ENCODE measurements at regions not wholly inside any gene's neighbourhood (a gene's known extent, or its start where the extent isn't known, plus 50 kb on each side); places are given as distances from the start of the nearest gene placed in this dataset.

DNA sequence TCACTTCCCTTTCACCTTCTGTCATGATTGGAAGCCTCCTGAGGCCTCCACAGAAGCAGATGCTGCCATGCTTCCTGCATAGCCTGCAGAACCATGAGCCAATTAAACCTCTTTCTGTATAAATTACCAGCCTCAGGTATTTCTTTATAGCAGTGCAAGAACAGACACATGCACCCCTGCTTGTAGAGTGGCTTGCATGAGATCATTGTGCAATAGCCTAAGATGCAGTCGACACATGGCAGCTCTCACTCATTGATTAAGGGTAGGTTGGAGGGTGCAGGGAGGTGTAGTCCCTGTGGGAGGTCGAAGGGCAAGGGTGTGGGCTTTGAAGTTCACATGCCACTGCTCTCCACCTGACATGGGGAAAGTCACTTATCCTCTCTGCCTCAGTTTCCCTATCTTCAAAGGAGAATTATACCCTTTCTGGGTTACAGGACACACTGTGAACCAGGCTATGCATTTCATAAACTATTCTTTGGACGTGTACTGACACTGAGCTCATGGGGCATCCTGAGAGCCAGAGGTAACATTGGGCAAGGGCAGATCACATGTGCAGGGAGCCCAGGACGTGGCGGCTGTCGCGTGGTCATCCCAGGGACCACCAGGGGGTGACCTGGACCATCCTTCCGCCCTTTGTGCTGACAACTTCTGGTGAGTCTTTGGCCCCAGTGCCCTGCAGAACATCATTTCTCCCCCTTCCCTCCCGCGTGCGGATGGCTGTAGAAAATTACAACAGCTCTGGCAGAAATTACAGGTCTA, 69.2 kb upstream of the SHANK2 start:
- H3K4me3 Mint-ChIP-seq, result no peak overlapping the region
- no peaks in the 10 kb centered on the region for H4K20me1 ChIP-seq (replicated peaks; ENCODE audit: insufficient read depth)
- no peak overlapping the region for H3K27ac ChIP-seq (ENCODE audit: low read depth)
- no peaks in the 10 kb centered on the region for H3K4me1 Mint-ChIP-seq
- no peaks in the 10 kb centered on the region for H3K4me1 ChIP-seq (ENCODE audit: insufficient read depth)
- TF ChIP-seq EZH2 (IDR thresholded peaks at IDR 0.05; ENCODE audit: low read depth, unreplicated experiment), result no peak
- no peak for TF ChIP-seq ZNF114 (CRISPR knock-in tag; IDR thresholded peaks at IDR 0.05)
- TF ChIP-seq, protein P1, sequence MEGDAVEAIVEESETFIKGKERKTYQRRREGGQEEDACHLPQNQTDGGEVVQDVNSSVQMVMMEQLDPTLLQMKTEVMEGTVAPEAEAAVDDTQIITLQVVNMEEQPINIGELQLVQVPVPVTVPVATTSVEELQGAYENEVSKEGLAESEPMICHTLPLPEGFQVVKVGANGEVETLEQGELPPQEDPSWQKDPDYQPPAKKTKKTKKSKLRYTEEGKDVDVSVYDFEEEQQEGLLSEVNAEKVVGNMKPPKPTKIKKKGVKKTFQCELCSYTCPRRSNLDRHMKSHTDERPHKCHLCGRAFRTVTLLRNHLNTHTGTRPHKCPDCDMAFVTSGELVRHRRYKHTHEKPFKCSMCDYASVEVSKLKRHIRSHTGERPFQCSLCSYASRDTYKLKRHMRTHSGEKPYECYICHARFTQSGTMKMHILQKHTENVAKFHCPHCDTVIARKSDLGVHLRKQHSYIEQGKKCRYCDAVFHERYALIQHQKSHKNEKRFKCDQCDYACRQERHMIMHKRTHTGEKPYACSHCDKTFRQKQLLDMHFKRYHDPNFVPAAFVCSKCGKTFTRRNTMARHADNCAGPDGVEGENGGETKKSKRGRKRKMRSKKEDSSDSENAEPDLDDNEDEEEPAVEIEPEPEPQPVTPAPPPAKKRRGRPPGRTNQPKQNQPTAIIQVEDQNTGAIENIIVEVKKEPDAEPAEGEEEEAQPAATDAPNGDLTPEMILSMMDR (conservative IDR thresholded peaks at IDR 0.05; ENCODE audit: low read depth in 2 of 2), result 0 out of 4 replicates have a peak, but pooled peaks of 1 of the 2 experiments have one; percentile 11
- TF ChIP-seq, protein P2, sequence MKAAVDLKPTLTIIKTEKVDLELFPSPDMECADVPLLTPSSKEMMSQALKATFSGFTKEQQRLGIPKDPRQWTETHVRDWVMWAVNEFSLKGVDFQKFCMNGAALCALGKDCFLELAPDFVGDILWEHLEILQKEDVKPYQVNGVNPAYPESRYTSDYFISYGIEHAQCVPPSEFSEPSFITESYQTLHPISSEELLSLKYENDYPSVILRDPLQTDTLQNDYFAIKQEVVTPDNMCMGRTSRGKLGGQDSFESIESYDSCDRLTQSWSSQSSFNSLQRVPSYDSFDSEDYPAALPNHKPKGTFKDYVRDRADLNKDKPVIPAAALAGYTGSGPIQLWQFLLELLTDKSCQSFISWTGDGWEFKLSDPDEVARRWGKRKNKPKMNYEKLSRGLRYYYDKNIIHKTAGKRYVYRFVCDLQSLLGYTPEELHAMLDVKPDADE (IDR thresholded peaks at IDR 0.05), result no peak
- TF ChIP-seq, protein P3, sequence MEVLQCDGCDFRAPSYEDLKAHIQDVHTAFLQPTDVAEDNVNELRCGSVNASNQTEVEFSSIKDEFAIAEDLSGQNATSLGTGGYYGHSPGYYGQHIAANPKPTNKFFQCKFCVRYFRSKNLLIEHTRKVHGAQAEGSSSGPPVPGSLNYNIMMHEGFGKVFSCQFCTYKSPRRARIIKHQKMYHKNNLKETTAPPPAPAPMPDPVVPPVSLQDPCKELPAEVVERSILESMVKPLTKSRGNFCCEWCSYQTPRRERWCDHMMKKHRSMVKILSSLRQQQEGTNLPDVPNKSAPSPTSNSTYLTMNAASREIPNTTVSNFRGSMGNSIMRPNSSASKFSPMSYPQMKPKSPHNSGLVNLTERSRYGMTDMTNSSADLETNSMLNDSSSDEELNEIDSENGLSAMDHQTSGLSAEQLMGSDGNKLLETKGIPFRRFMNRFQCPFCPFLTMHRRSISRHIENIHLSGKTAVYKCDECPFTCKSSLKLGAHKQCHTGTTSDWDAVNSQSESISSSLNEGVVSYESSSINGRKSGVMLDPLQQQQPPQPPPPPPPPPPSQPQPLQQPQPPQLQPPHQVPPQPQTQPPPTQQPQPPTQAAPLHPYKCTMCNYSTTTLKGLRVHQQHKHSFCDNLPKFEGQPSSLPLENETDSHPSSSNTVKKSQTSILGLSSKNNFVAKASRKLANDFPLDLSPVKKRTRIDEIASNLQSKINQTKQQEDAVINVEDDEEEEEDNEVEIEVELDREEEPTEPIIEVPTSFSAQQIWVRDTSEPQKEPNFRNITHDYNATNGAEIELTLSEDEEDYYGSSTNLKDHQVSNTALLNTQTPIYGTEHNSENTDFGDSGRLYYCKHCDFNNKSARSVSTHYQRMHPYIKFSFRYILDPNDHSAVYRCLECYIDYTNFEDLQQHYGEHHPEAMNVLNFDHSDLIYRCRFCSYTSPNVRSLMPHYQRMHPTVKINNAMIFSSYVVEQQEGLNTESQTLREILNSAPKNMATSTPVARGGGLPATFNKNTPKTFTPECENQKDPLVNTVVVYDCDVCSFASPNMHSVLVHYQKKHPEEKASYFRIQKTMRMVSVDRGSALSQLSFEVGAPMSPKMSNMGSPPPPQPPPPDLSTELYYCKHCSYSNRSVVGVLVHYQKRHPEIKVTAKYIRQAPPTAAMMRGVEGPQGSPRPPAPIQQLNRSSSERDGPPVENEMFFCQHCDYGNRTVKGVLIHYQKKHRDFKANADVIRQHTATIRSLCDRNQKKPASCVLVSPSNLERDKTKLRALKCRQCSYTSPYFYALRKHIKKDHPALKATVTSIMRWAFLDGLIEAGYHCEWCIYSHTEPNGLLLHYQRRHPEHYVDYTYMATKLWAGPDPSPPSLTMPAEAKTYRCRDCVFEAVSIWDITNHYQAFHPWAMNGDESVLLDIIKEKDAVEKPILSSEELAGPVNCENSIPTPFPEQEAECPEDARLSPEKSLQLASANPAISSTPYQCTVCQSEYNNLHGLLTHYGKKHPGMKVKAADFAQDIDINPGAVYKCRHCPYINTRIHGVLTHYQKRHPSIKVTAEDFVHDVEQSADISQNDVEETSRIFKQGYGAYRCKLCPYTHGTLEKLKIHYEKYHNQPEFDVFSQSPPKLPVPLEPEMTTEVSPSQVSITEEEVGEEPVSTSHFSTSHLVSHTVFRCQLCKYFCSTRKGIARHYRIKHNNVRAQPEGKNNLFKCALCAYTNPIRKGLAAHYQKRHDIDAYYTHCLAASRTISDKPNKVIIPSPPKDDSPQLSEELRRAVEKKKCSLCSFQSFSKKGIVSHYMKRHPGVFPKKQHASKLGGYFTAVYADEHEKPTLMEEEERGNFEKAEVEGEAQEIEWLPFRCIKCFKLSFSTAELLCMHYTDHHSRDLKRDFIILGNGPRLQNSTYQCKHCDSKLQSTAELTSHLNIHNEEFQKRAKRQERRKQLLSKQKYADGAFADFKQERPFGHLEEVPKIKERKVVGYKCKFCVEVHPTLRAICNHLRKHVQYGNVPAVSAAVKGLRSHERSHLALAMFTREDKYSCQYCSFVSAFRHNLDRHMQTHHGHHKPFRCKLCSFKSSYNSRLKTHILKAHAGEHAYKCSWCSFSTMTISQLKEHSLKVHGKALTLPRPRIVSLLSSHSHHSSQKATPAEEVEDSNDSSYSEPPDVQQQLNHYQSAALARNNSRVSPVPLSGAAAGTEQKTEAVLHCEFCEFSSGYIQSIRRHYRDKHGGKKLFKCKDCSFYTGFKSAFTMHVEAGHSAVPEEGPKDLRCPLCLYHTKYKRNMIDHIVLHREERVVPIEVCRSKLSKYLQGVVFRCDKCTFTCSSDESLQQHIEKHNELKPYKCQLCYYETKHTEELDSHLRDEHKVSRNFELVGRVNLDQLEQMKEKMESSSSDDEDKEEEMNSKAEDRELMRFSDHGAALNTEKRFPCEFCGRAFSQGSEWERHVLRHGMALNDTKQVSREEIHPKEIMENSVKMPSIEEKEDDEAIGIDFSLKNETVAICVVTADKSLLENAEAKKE (CRISPR knock-in tag; IDR thresholded peaks at IDR 0.05), result no peak
- no peak overlapping the region for H3K4me2 ChIP-seq
- no peak overlapping the region for H3K27ac Mint-ChIP-seq
- H2AFZ ChIP-seq, result no peak overlapping the region
- H3K27me3 ChIP-seq (ENCODE audit: insufficient read depth), result no peaks in the 10 kb centered on the region
- peaks cover 10% of the 10 kb centered on the region for H3K27me3 Mint-ChIP-seq (ENCODE audit: insufficient read depth, low read depth, poor library complexity)
- peaks cover 31% of the 10 kb centered on the region for H3K9me3 Mint-ChIP-seq
- H3K36me3 ChIP-seq (ENCODE audit: insufficient read depth), result no peaks in the 10 kb centered on the region
- DNase-seq (ENCODE audit: low spot score) (no peak), ATAC-seq (no peak)
- H3F3A ChIP-seq (replicated peaks; ENCODE audit: low read depth), result no peaks in the 10 kb centered on the region
- peaks cover 10% of the 10 kb centered on the region for H3K36me3 Mint-ChIP-seq (ENCODE audit: low read depth)
- peaks cover 3% of the 10 kb centered on the region; the same call in 1 of the 2 replicates for H3K9me2 ChIP-seq (ENCODE audit: insufficient read depth)
- H3K4me3 ChIP-seq, result no peak overlapping the region
- H3K79me2 ChIP-seq (replicated peaks; ENCODE audit: insufficient read depth), result no peaks in the 10 kb centered on the region

Measured in GM23338 (cell line).